Renal cortical epithelial cell (primary cell): ENCODE measurements at regions not wholly inside any gene's neighbourhood (a gene's known extent, or its start where the extent isn't known, plus 50 kb on each side); places are given as distances from the start of the nearest gene placed in this dataset.

ENCODE experiments used
- DNase-seq: peaks from one replicate; pipeline ENCODE4 v3.0.0-alpha.2; 2011; ENCODE audit warnings: low read depth

GRCh38 chr2:239590995-239591915, 190.4 kb upstream of the HDAC4 start:
- no peak for DNase-seq

GRCh38 chr2:239590276-239590675, 189.5 kb upstream of the HDAC4 start:
- no peak for DNase-seq

GRCh38 chr2:239589833-239590232, 189.0 kb upstream of the HDAC4 start:
- DNase-seq: no peak

- DNase-seq: no peak
Measured at GRCh38 chr2:239589270-239589825, 188.5 kb upstream of the HDAC4 start.

GRCh38 chr2:239588451-239589269, 187.8 kb upstream of the HDAC4 start:
- DNase-seq: no peak

- DNase-seq: no peak
Measured at GRCh38 chr2:239587841-239588240, 187.0 kb upstream of the HDAC4 start.

- DNase-seq: no peak
Measured at GRCh38 chr2:239587311-239587731, 186.5 kb upstream of the HDAC4 start.

GRCh38 chr2:239586651-239587310, 186.0 kb upstream of the HDAC4 start:
- DNase-seq: no peak

GRCh38 chr2:239585422-239585821, 184.6 kb upstream of the HDAC4 start:
- DNase-seq: no peak

- DNase-seq: no peak
Measured at GRCh38 chr2:239584986-239585385, 184.2 kb upstream of the HDAC4 start.

- no peak for DNase-seq
Measured at GRCh38 chr2:239583879-239584859, 183.3 kb upstream of the HDAC4 start.

- DNase-seq: no peak
Measured at GRCh38 chr2:239583171-239583878, 182.5 kb upstream of the HDAC4 start.

- DNase-seq: no peak
Measured at GRCh38 chr2:239582476-239582875, 181.7 kb upstream of the HDAC4 start.

GRCh38 chr2:239581352-239581901, 180.6 kb upstream of the HDAC4 start:
- DNase-seq: no peak

- no peak for DNase-seq
Measured at GRCh38 chr2:239580199-239580527, 179.3 kb upstream of the HDAC4 start.

GRCh38 chr2:239579524-239580198, 178.8 kb upstream of the HDAC4 start:
- no peak for DNase-seq

GRCh38 chr2:239579081-239579480, 178.3 kb upstream of the HDAC4 start:
- no peak for DNase-seq

- DNase-seq: no peak
Measured at GRCh38 chr2:239578381-239578780, 177.6 kb upstream of the HDAC4 start.

GRCh38 chr2:239577935-239578334, 177.1 kb upstream of the HDAC4 start:
- DNase-seq: no peak
